Mucosa of descending colon (tissue), 3 donors: ENCODE measurements at regions not wholly inside any gene's neighbourhood (a gene's known extent, or its start where the extent isn't known, plus 50 kb on each side); places are given as distances from the start of the nearest gene placed in this dataset.

Experiments used
- ATAC-seq: fragments of 200-7000 bp; cut with Tn5 transposase; one replicate; pipeline ENCODE4 v1.9.1; 2020; ENCODE audit warnings: mild to moderate bottlenecking, moderate library complexity
- DNase-seq, 3 donors: peaks; one replicate each; pipeline ENCODE4 v3.0.0-alpha.2; 2020
- H3K36me3 ChIP-seq: fragments of 200-600 bp; one replicate; pipeline ENCODE4 v1.8.0; 2021; ENCODE audit warnings: low read depth, mild to moderate bottlenecking
- H3K4me1 ChIP-seq: fragments of 200-600 bp; one replicate; pipeline ENCODE4 v1.8.0; 2021; ENCODE audit warnings: low read depth, mild to moderate bottlenecking
- H3K4me3 ChIP-seq: fragments of 200-600 bp; one replicate; pipeline ENCODE4 v1.8.0; 2021; ENCODE audit warnings: mild to moderate bottlenecking
- H3K9me3 ChIP-seq: fragments of 200-600 bp; one replicate; pipeline ENCODE4 v1.8.0; 2021; ENCODE audit warnings: mild to moderate bottlenecking
- CTCF ChIP-seq: fragments of 200-600 bp; IDR thresholded peaks from one replicate; pipeline ENCODE4 v1.8.0; 2022; ENCODE audit warnings: antibody characterized with exemption, mild to moderate bottlenecking
- intact Hi-C, 2 donors: fragments of 100-400 bp; cut with DNase I in 1 of 2; cut with micrococcal nuclease in 1 of 2; formaldehyde crosslinking; loops; one replicate each; pipeline versions ENCODE4 v1.11.0 to v1.11.1; 2022; cut with DNase I, micrococcal nuclease
- donor health status: DM: no; HTN: no; CAD: no; lungs with moderate emphysema.
- donor health status: DM: no; HTN: no; CAD: no.
- donor health status: DM: no; HTN: yes; CAD: no.

GRCh38 chr6:128807577-128807976 lies 75.4 kb upstream of the LAMA2 start:
- intact Hi-C loops = no loop called here
- no peaks in the 10 kb centered on the region for H3K4me1 ChIP-seq
- DNase-seq = no peak
- H3K9me3 ChIP-seq = no peaks in the 10 kb centered on the region
- no peak for TF ChIP-seq CTCF
- no peak for ATAC-seq
- no peaks in the 10 kb centered on the region for H3K36me3 ChIP-seq
- no peak overlapping the region for H3K4me3 ChIP-seq

GRCh38 chr6:128806261-128806660 lies 76.7 kb upstream of the LAMA2 start:
- DNase-seq (no peak), ATAC-seq (no peak)
- TF ChIP-seq CTCF = no peak
- intact Hi-C loops = no loop called here
- no peaks in the 10 kb centered on the region for H3K4me1 ChIP-seq
- no peak overlapping the region for H3K4me3 ChIP-seq
- H3K36me3 ChIP-seq = no peaks in the 10 kb centered on the region
- H3K9me3 ChIP-seq = no peaks in the 10 kb centered on the region

- no peak for TF ChIP-seq CTCF
- no peak for ATAC-seq
These were observed 79.0 kb upstream of the LAMA2 start for GRCh38 chr6:128803911-128804310.

GRCh38 chr6:128801621-128802020 lies 81.3 kb upstream of the LAMA2 start:
- Histone ChIP-seq H3K36me3 (no peaks in the 10 kb centered on the region), H3K9me3 (no peaks in the 10 kb centered on the region), H3K4me3 (no peak overlapping the region), H3K4me1 (no peaks in the 10 kb centered on the region)
- TF ChIP-seq CTCF = no peak
- no peak for ATAC-seq
- intact Hi-C loops = no loop called here
- no peak for DNase-seq

More at GRCh38 chr6:128803911-128804310, 79.0 kb upstream of the LAMA2 start:
- no peak for DNase-seq
- intact Hi-C loops = no loop called here
- Histone ChIP-seq H3K36me3 (no peaks in the 10 kb centered on the region), H3K4me3 (no peak overlapping the region), H3K4me1 (no peaks in the 10 kb centered on the region), H3K9me3 (no peaks in the 10 kb centered on the region)

GRCh38 chr6:128784266-128784665 lies 98.7 kb upstream of the LAMA2 start:
- H3K9me3 ChIP-seq = no peaks in the 10 kb centered on the region
- ATAC-seq (no peak), DNase-seq (no peak)
- intact Hi-C loops = no loop called here
- no peak overlapping the region for H3K4me3 ChIP-seq
- no peak for TF ChIP-seq CTCF
- H3K36me3 ChIP-seq = no peaks in the 10 kb centered on the region
- no peaks in the 10 kb centered on the region for H3K4me1 ChIP-seq

- intact Hi-C loops = no loop called here
- no peak for TF ChIP-seq CTCF
- H3K36me3 ChIP-seq = no peaks in the 10 kb centered on the region
- no peaks in the 10 kb centered on the region for H3K9me3 ChIP-seq
- no peak for DNase-seq
- H3K4me3 ChIP-seq = no peak overlapping the region
- H3K4me1 ChIP-seq = no peaks in the 10 kb centered on the region
- no peak for ATAC-seq
These were observed 114.8 kb upstream of the LAMA2 start for GRCh38 chr6:128768187-128768586.
